Liver (tissue), 8 donors: ENCODE measurements at regions not wholly inside any gene's neighbourhood (a gene's known extent, or its start where the extent isn't known, plus 50 kb on each side); places are given as distances from the start of the nearest gene placed in this dataset.

Source experiments
- DNase-seq: peaks from one replicate; pipeline ENCODE4 v3.0.0-alpha.2; 2017; ENCODE audit warnings: low spot score
- H3K27ac ChIP-seq, 2 donors: one replicate each; pipeline ENCODE4 v1.7.0; 2013; ENCODE audit warnings: inconsistent platforms in 2 of 2, low read length in 2 of 2, control low read depth in 1 of 2, low read depth in 1 of 2, mild to moderate bottlenecking in 1 of 2
- H3K27me3 ChIP-seq, 4 donors: one replicate each; pipeline versions ENCODE4 v1.6.1 to v1.7.0; 2013; ENCODE audit warnings: low read length in 3 of 4, inconsistent platforms in 1 of 4, mild to moderate bottlenecking in 1 of 4, moderate library complexity in 1 of 4; ENCODE audit not compliant: control insufficient read depth in 4 of 4, insufficient read depth in 4 of 4
- H3K36me3 ChIP-seq, 4 donors: one replicate each; pipeline versions ENCODE4 v1.6.1 to v1.7.0; 2013; ENCODE audit warnings: low read length in 3 of 4, mild to moderate bottlenecking in 3 of 4, low read depth in 1 of 4, moderate library complexity in 1 of 4; ENCODE audit not compliant: control insufficient read depth in 4 of 4, insufficient read depth in 3 of 4
- H3K4me1 ChIP-seq, 4 donors: one replicate each; pipeline versions ENCODE4 v1.6.1 to v1.7.0; 2013; ENCODE audit warnings: low read length in 3 of 4, mild to moderate bottlenecking in 3 of 4, moderate library complexity in 1 of 4; ENCODE audit not compliant: control insufficient read depth in 4 of 4, insufficient read depth in 4 of 4
- H3K4me3 ChIP-seq, 3 donors: one replicate each; pipeline versions ENCODE4 v1.6.1 to v1.7.0; 2013; ENCODE audit warnings: low read length in 3 of 3, control low read depth in 1 of 3, low read depth in 1 of 3, mild to moderate bottlenecking in 1 of 3
- H3K9ac ChIP-seq, 2 donors: one replicate each; pipeline ENCODE4 v1.7.0; 2013; ENCODE audit warnings: low read length in 2 of 2, mild to moderate bottlenecking in 2 of 2, moderate library complexity in 2 of 2, control low read depth in 1 of 2, low read depth in 1 of 2
- H3K9me3 ChIP-seq, 4 donors: one replicate each; pipeline versions ENCODE4 v1.6.1 to v1.7.0; 2013; ENCODE audit warnings: low read length in 3 of 4; ENCODE audit not compliant: control insufficient read depth in 4 of 4
- ATF3 ChIP-seq: IDR thresholded peaks from 2 replicates; pipeline ENCODE4 v1.6.1; 2016; ENCODE audit warnings: antibody characterized with exemption
- CTCF ChIP-seq: fragments of 150-350 bp; IDR thresholded peaks from 2 replicates; pipeline ENCODE4 v1.5.1; 2017; ENCODE audit warnings: improper control_type of control experiment, low read depth, low read length; ENCODE audit not compliant: missing input control
- EGR1 ChIP-seq, 2 donors: IDR thresholded peaks; 2 replicates each; pipeline ENCODE4 v1.6.1; 2016 to 2018; ENCODE audit warnings: antibody characterized with exemption in 2 of 2, low read depth in 2 of 2
- FOXA1 ChIP-seq: IDR thresholded peaks from 2 replicates; pipeline ENCODE4 v1.6.1; 2016; ENCODE audit warnings: antibody characterized with exemption
- GABPA ChIP-seq, 2 donors: IDR thresholded peaks in 1 of 2; conservative IDR thresholded peaks in 1 of 2; 2 replicates each; pipeline ENCODE4 v1.6.1; 2016; ENCODE audit warnings: antibody characterized with exemption in 2 of 2, mild to moderate bottlenecking in 1 of 2, moderate library complexity in 1 of 2
- HNF4A ChIP-seq, 2 donors: conservative IDR thresholded peaks; 2 replicates each; pipeline ENCODE4 v1.6.1; 2016; ENCODE audit warnings: antibody characterized with exemption in 2 of 2, mild to moderate bottlenecking in 2 of 2
- HNF4G ChIP-seq: IDR thresholded peaks from 2 replicates; pipeline ENCODE4 v1.6.1; 2016; ENCODE audit warnings: antibody characterized with exemption
- JUND ChIP-seq, 2 donors: IDR thresholded peaks; 2 replicates each; pipeline ENCODE4 v1.6.1; 2016; ENCODE audit warnings: antibody characterized with exemption in 2 of 2
- MAX ChIP-seq: IDR thresholded peaks from 2 replicates; pipeline ENCODE4 v1.6.1; 2016; ENCODE audit warnings: antibody characterized with exemption
- NR2F2 ChIP-seq: IDR thresholded peaks from 2 replicates; pipeline ENCODE4 v1.6.1; 2016; ENCODE audit warnings: antibody characterized with exemption
- RAD21 ChIP-seq, 2 donors: IDR thresholded peaks; 2 replicates each; pipeline ENCODE4 v1.6.1; 2016; ENCODE audit warnings: antibody characterized with exemption in 2 of 2, mild to moderate bottlenecking in 2 of 2
- REST ChIP-seq: IDR thresholded peaks from 2 replicates; pipeline ENCODE4 v1.6.1; 2016; ENCODE audit warnings: antibody characterized with exemption, mild to moderate bottlenecking
- RXRA ChIP-seq, 2 donors: IDR thresholded peaks; 2 replicates each; pipeline ENCODE4 v1.6.1; 2017 to 2018; ENCODE audit warnings: antibody characterized with exemption in 2 of 2, mild to moderate bottlenecking in 1 of 2
- SP1 ChIP-seq: IDR thresholded peaks from 2 replicates; pipeline ENCODE4 v1.6.1; 2018; ENCODE audit warnings: antibody characterized with exemption, mild to moderate bottlenecking
- TAF1 ChIP-seq: conservative IDR thresholded peaks from 2 replicates; pipeline ENCODE4 v1.6.1; 2016; ENCODE audit warnings: antibody characterized with exemption, mild to moderate bottlenecking
- YY1 ChIP-seq: IDR thresholded peaks from 2 replicates; pipeline ENCODE4 v1.6.1; 2016; ENCODE audit warnings: antibody characterized with exemption, mild to moderate bottlenecking
- ZBTB33 ChIP-seq: IDR thresholded peaks from 2 replicates; pipeline ENCODE4 v1.6.1; 2016; ENCODE audit warnings: antibody characterized with exemption
- WGBS: extraction: QIAGEN DNeasy Blood & Tissue Kit; methylation state at CpG from one replicate; pipeline ENCODE4 v1.1.7; 2013; 5-methylcytosine and 5-hydroxymethylcytosine counted together
- donor health status: healthy.
- donor health status: healthy.
- donor health status: healthy.
- donor health status: healthy.
- donor health status: healthy.

- no peak for TF ChIP-seq CTCF
- no peak for TF ChIP-seq MAX
- no peak for TF ChIP-seq TAF1
- no peak for TF ChIP-seq NR2F2
- no peak for TF ChIP-seq JUND (IDR thresholded peaks at IDR 0.05)
- TF ChIP-seq SP1 = no peak
- no peak for TF ChIP-seq FOXA1
- TF ChIP-seq RAD21 (IDR thresholded peaks at IDR 0.05) = no peak
- Histone ChIP-seq H3K9ac (no peak overlapping the region), H3K27ac (no peak overlapping the region), H3K36me3 (no peaks in the 10 kb centered on the region), H3K9me3 (no peaks in the 10 kb centered on the region), H3K4me1 (peaks cover 0 to under 1% (median 0%) of the 10 kb centered on the region in 4 donors), H3K27me3 (no peaks in the 10 kb centered on the region), H3K4me3 (no peak overlapping the region)
- 66% methylated on average over 5 of the region's 5 CpGs for WGBS
- no peak for DNase-seq
Measured at GRCh38 chr10:91683975-91684374, 51.1 kb upstream of the PPP1R3C start.

- no peak for TF ChIP-seq JUND (IDR thresholded peaks at IDR 0.05)
- TF ChIP-seq HNF4A (conservative IDR thresholded peaks at IDR 0.05) = no peak
- TF ChIP-seq FOXA1 = no peak
- TF ChIP-seq SP1 = no peak
- no peak for TF ChIP-seq CTCF
- TF ChIP-seq EGR1 (IDR thresholded peaks at IDR 0.05; ENCODE audit: low read depth in 2 of 2) = no peak
- TF ChIP-seq YY1 = no peak
- TF ChIP-seq REST = no peak
- TF ChIP-seq RXRA (IDR thresholded peaks at IDR 0.05) = no peak
- TF ChIP-seq ZBTB33 = no peak
- no peak for TF ChIP-seq ATF3
- TF ChIP-seq GABPA (IDR thresholded peaks at IDR 0.05 in 1 of 2, conservative IDR thresholded peaks at IDR 0.05 in 1 of 2) = no peak
- TF ChIP-seq RAD21 (IDR thresholded peaks at IDR 0.05) = no peak
- TF ChIP-seq HNF4G = no peak
- H3K4me3 ChIP-seq = no peak overlapping the region
- no peaks in the 10 kb centered on the region for H3K9me3 ChIP-seq
- WGBS = 95% methylated on average over 1 of the region's 1 CpG
- no peaks in the 10 kb centered on the region for H3K4me1 ChIP-seq
- H3K36me3 ChIP-seq = no peaks in the 10 kb centered on the region
- no peak overlapping the region for H3K27ac ChIP-seq
- DNase-seq = no peak
- no peaks in the 10 kb centered on the region for H3K27me3 ChIP-seq
- no peak overlapping the region for H3K9ac ChIP-seq
Measured at GRCh38 chr10:91682912-91683311, 50.0 kb upstream of the PPP1R3C start.
